C4-2B (cell line): ENCODE measurements at regions not wholly inside any gene's neighbourhood (a gene's known extent, or its start where the extent isn't known, plus 50 kb on each side); places are given as distances from the start of the nearest gene placed in this dataset.

ENCODE experiments used
- CTCF ChIP-seq: fragments of 450-650 bp; conservative IDR thresholded peaks from 2 replicates; pipeline ENCODE4 v1.5.1; 2017; ENCODE audit warnings: mild to moderate bottlenecking
- ZFX ChIP-seq: fragments of 450-650 bp; IDR thresholded peaks from 2 replicates; pipeline ENCODE4 v1.6.1; 2017

- TF ChIP-seq CTCF (no peak), ZFX (no peak)
Measured at GRCh38 chr15:25056484-25057425, 102.0 kb downstream of the SNRPN start.
